ENCODE measurements at regions not wholly inside any gene's neighbourhood (a gene's known extent, or its start where the extent isn't known, plus 50 kb on each side); places are given as distances from the start of the nearest gene placed in this dataset.

DNA sequence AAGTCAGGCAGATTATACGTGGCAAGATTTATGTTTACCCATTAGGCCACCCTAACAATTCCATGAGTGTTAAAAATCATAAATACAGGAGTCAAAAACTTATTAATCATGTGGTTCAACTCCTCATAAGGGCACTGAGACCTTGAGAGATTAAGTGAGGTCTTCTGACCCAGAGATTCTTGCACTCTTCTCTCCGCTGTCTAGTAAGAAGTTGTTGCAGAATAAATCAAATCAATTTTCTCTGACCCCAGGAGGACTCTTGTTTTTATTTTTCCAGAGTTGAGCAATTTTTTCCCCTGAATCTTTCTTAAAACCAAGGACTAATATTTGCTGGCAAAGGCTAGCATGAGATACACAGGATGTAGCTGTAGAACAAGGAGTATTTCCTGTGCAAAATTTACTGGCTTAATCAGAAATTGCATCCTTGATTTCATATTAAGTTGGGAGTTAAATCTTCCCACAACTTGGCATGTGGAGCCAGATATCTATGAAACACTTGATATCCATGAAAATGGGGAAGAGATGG, 90.9 kb upstream of the PTHLH start:
- TF ChIP-seq POLR2AphosphoS5 (IDR thresholded peaks at IDR 0.05; ENCODE audit: low read depth, low read length): no peak
- no peak for TF ChIP-seq POLR2A (IDR thresholded peaks at IDR 0.05; ENCODE audit: low read depth, low read length)
